ENCODE measurements at regions not wholly inside any gene's neighbourhood (a gene's known extent, or its start where the extent isn't known, plus 50 kb on each side); places are given as distances from the start of the nearest gene placed in this dataset.

DNA sequence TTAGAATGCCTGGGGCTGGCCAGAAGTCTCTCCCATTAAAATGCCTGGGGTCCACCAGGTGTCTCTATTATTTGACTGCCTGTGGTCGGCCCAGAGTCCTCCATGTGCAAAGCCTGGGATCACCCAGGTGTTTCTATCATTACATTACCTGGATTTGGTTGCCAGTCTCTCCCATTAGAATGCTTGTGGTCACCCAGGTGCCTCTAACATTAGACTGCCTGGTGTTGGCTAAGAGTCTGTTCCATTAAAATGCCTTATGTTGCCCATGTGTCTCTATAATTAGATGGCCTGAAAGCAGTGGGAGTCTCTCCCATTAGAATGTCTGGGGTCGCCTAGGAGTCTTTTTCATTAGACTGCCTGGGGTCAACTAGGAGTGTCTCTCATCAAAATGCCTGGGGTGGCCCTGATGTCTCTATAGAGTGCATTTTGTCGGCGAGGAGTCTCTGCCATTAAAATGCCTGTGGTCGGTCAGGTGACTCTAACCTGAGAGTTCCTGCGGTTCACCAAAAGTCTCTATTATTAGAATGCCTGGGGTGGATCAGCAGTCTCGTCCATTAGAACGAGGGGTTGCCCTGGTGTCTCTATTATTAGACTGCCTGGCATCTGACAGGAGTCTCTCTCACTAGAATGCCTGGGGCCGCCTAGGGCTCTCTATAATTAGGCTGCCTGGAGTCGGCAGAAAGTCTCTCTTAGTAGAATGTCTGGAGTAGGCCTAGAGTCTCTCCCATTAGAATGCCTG lies 1540.5 kb downstream of the UQCRFS1 start:
- intact Hi-C loops (cut with DNase I) = no loop called here
- no peak for DNase-seq
- Histone ChIP-seq H3K9me3 (peaks cover 2% of the 10 kb centered on the region), H3K4me1 (no peaks in the 10 kb centered on the region), H3K4me3 (no peak overlapping the region), H3K36me3 (no peaks in the 10 kb centered on the region), H3K27ac (no peak overlapping the region), H3K27me3 (no peaks in the 10 kb centered on the region)
- TF ChIP-seq, protein P1, sequence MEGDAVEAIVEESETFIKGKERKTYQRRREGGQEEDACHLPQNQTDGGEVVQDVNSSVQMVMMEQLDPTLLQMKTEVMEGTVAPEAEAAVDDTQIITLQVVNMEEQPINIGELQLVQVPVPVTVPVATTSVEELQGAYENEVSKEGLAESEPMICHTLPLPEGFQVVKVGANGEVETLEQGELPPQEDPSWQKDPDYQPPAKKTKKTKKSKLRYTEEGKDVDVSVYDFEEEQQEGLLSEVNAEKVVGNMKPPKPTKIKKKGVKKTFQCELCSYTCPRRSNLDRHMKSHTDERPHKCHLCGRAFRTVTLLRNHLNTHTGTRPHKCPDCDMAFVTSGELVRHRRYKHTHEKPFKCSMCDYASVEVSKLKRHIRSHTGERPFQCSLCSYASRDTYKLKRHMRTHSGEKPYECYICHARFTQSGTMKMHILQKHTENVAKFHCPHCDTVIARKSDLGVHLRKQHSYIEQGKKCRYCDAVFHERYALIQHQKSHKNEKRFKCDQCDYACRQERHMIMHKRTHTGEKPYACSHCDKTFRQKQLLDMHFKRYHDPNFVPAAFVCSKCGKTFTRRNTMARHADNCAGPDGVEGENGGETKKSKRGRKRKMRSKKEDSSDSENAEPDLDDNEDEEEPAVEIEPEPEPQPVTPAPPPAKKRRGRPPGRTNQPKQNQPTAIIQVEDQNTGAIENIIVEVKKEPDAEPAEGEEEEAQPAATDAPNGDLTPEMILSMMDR (IDR thresholded peaks at IDR 0.05) = no peak
- no peak for ATAC-seq

DNA sequence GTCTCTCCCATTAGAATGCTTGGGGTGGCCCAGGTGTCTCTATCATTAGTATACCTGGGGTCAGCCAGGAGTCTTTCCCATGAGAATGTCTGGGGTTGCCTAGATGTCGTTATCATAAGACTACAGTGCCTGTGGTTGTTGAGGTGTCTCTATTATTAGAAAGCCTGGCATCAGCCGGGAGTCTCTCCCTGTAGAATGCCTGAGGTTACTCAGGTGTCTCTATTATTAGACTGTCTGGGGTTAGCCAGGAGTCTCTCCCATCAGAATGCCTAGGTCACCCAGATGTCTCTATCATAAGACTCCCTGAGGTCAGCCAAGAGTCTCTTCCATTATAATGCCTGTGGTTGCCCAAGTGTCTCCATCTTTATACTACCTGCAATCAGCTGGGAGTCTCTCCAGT lies 1541.1 kb downstream of the UQCRFS1 start:
- Histone ChIP-seq H3K4me3 (no peak overlapping the region), H3K4me1 (no peaks in the 10 kb centered on the region), H3K27me3 (no peaks in the 10 kb centered on the region), H3K36me3 (no peaks in the 10 kb centered on the region), H3K27ac (no peak overlapping the region), H3K9me3 (no peaks in the 10 kb centered on the region)
- DNase-seq (no peak), ATAC-seq (no peak)
- intact Hi-C loops (cut with DNase I) = no loop called here
- TF ChIP-seq, protein P1 (IDR thresholded peaks at IDR 0.05) = no peak

DNA sequence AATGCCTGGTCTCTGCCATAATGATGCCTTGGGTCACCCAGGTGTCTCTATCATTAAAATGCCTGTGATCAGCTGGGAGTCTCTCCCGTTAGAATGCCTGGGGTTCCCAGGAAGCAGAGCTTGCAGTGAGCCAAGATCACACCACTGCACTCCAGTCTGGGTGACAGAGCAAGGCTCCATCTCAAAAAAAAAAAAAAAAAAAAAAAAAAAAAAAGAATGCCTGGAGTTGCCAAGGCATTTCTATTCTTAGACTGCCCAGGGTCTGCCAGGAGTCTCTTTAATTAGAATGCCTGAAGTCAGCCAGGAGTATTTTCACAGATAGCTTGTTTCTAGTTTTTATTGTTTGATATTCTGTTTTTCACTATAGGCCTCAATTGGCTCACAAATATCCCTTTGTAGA lies 1552.5 kb downstream of the UQCRFS1 start:
- H3K27me3 ChIP-seq = no peaks in the 10 kb centered on the region
- peaks cover 11% of the 10 kb centered on the region for H3K9me3 ChIP-seq
- H3K27ac ChIP-seq = no peak overlapping the region
- no peaks in the 10 kb centered on the region for H3K36me3 ChIP-seq
- no peak for DNase-seq
- ATAC-seq = no peak
- no peaks in the 10 kb centered on the region for H3K4me1 ChIP-seq
- H3K4me3 ChIP-seq = no peak overlapping the region
- TF ChIP-seq, protein P1 (IDR thresholded peaks at IDR 0.05) = no peak
- intact Hi-C loops (cut with DNase I) = no loop called here

DNA sequence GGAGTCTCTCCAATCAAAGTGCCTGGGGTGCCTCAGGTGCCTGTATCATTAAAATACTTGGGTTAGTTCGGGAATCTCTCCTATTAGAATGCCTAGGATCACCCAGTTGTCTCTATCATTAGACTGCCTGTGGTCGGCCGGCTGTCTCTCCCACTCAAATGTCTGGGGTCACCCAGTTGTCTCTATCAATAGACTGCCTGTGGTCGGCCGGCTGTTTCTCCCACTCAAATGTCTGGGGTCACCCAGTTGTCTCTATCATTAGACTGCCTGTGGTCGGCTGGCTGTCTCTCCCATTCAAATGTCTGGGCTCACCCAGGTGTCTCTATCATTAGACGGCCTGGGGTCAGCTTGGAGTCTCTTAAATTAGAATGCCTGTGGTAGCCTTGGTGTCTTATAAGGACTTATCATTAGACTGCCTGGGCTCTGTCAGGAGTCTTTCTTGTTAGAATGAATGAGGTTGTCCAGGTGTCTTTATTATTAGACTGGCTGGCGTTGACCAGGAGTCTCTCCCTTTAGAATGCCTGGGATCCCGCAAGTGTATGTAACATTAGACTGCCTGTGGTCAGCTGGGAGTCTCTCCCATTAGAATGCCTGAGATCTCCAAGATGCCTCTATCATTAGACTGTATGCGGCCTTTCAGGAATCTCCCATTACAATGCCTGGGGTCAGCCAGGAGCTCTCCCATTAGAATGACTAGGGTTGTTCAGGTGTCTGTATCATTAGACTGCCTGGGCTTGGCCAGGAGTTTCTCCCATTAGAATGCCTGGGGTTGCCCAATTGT lies 1555.5 kb downstream of the UQCRFS1 start:
- DNase-seq (no peak), ATAC-seq (no peak)
- Histone ChIP-seq H3K4me3 (no peak overlapping the region), H3K9me3 (peaks cover 11% of the 10 kb centered on the region), H3K4me1 (no peaks in the 10 kb centered on the region), H3K27me3 (no peaks in the 10 kb centered on the region), H3K36me3 (no peaks in the 10 kb centered on the region), H3K27ac (no peak overlapping the region)
- TF ChIP-seq, protein P1 (IDR thresholded peaks at IDR 0.05) = no peak
- intact Hi-C loops (cut with DNase I) = no loop called here

DNA sequence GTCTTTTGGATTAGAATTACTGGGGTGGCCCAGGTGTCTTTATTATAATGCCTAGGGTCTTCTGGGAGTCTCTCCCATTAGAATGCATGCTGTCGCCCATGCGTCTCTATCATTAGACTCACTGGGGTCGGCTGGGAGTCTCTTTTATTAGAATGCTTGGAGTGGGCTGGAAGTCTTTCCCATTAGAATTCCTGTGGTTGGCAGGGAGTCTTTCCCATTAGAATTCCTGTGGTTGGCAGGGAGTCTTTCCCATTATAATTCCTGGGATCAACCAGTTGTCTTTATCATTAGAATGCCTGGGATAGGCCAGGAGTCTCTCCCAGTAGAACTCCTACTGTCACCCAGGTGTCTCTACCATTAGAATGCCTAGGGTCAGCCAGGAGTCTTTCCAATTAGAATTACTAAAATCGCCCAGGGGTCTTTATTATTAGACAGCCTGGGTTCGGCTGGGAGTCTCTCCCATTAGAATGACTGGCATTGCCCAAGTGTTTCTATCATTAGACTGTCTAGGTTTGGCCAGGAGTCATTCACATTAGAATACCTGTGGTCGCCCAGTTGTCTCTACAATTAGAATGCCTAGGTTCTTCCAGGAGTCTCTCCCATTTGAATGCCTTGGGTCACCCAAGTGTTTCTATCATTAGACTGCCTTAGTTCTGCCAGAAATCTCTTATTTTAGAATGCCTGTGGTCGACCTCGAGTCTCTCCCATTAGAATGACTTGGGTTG lies 1558.5 kb downstream of the UQCRFS1 start:
- no peak overlapping the region for H3K27ac ChIP-seq
- no peaks in the 10 kb centered on the region for H3K27me3 ChIP-seq
- TF ChIP-seq, protein P1 (IDR thresholded peaks at IDR 0.05) = no peak
- no peak for ATAC-seq
- peaks cover 11% of the 10 kb centered on the region for H3K9me3 ChIP-seq
- no peaks in the 10 kb centered on the region for H3K4me1 ChIP-seq
- H3K4me3 ChIP-seq = no peak overlapping the region
- intact Hi-C loops (cut with DNase I) = no loop called here
- DNase-seq = no peak
- no peaks in the 10 kb centered on the region for H3K36me3 ChIP-seq

All from upper lobe of right lung (tissue), 1 donor.